Endothelial cell of umbilical vein (primary cell): ENCODE measurements at regions not wholly inside any gene's neighbourhood (a gene's known extent, or its start where the extent isn't known, plus 50 kb on each side); places are given as distances from the start of the nearest gene placed in this dataset.

Experiments
- BruUV-seq: library from RNA; stranded (reverse); fragments of 400-500 nt; replicated peaks from 2 replicates; lab custom pipeline; 2021; lab: Mats Ljungman, UMichigan
- CTCF ChIA-PET: fragments of 300-600, 350-600 bp; sonication (Branson Sonifier 250); formaldehyde crosslinking; loops from one replicate; lab custom pipeline; 2021; ENCODE audit warnings: antibody characterized with exemption, inconsistent platforms; lab: Charles Lee
- POLR2A ChIA-PET: fragments of 300-600, 350-600 bp; sonication (Branson Sonifier 250); formaldehyde crosslinking; loops from one replicate; lab custom pipeline; 2021; ENCODE audit warnings: antibody characterized with exemption, inconsistent platforms; lab: Charles Lee
- DNase-seq: peaks from one replicate; pipeline ENCODE4 v3.0.0-alpha.2; 2011; ENCODE audit warnings: low read depth, low spot score
- FAIRE-seq: peaks from 2 replicates; lab custom pipeline; 2011; peaks lifted over from hg19 to GRCh38; lab: Jason Lieb, UNC
- H2AFZ ChIP-seq: 2 replicates; pipeline ENCODE4 v1.6.0; 2012; ENCODE audit warnings: low read depth, low read length, control low read depth, inconsistent platforms
- H3K27ac ChIP-seq: 2 replicates; pipeline ENCODE4 v1.5.1; 2011; ENCODE audit warnings: low read depth, mild to moderate bottlenecking, control low read depth, low read length, moderate library complexity; ENCODE audit not compliant: insufficient read depth
- H3K27me3 ChIP-seq, 2 experiments: 2 replicates each; pipeline versions ENCODE4 v1.6.0 to v1.6.1; 2011; ENCODE audit warnings: low read length in 2 of 2, mixed read lengths in 1 of 2; ENCODE audit not compliant: control insufficient read depth in 2 of 2, insufficient read depth in 2 of 2
- H3K36me3 ChIP-seq, 2 experiments: 2 replicates in 1 of 2; 3 replicates in 1 of 2; pipeline ENCODE4 v1.5.1; 2011; ENCODE audit warnings: low read length in 2 of 2, mild to moderate bottlenecking in 1 of 2, moderate library complexity in 1 of 2; ENCODE audit not compliant: control insufficient read depth in 2 of 2, insufficient read depth in 2 of 2; ENCODE audit errors: extremely low read depth in 1 of 2
- H3K4me1 ChIP-seq: 3 replicates; pipeline ENCODE4 v1.5.1; 2011; ENCODE audit warnings: mild to moderate bottlenecking, low read length; ENCODE audit not compliant: control insufficient read depth, insufficient read depth; ENCODE audit errors: extremely low read depth
- H3K4me2 ChIP-seq: 2 replicates; pipeline ENCODE4 v1.6.1; 2011; ENCODE audit warnings: low read length, control low read depth, mixed read lengths; ENCODE audit not compliant: insufficient read depth
- H3K4me3 ChIP-seq, 3 experiments: fragments of 200-600 bp in 1 of 3; sonication (generic), shearing (Covaris generic) in 1 of 3; replicated peaks in 1 of 3; 2 replicates each; pipeline ENCODE4 v1.5.1; 2011 to 2016; ENCODE audit warnings: control low read depth in 3 of 3, low read length in 3 of 3, mild to moderate bottlenecking in 2 of 3, inconsistent platforms in 1 of 3, low read depth in 1 of 3, moderate library complexity in 1 of 3; ENCODE audit not compliant: insufficient read depth in 1 of 3
- H3K79me2 ChIP-seq: 2 replicates; pipeline ENCODE4 v1.6.0; 2012; ENCODE audit warnings: low read length, inconsistent platforms; ENCODE audit not compliant: control insufficient read depth, insufficient read depth
- H3K9ac ChIP-seq: replicated peaks from 2 replicates; pipeline ENCODE3; 2011; ENCODE audit warnings: low read length, control low read depth; ENCODE audit not compliant: insufficient read depth; ENCODE audit errors: extremely low read depth
- H3K9me1 ChIP-seq: replicated peaks from 3 replicates; pipeline ENCODE4 v1.6.0; 2011; ENCODE audit warnings: mild to moderate bottlenecking, low read length; ENCODE audit not compliant: control insufficient read depth, insufficient read depth; ENCODE audit errors: extremely low read depth
- H3K9me3 ChIP-seq: replicated peaks from 2 replicates; pipeline ENCODE4 v1.5.1; 2012; ENCODE audit warnings: low read length, inconsistent platforms; ENCODE audit not compliant: control insufficient read depth, insufficient read depth
- H4K20me1 ChIP-seq: replicated peaks from 2 replicates; pipeline ENCODE3; 2011; ENCODE audit warnings: mild to moderate bottlenecking, low read length; ENCODE audit not compliant: control insufficient read depth, insufficient read depth; ENCODE audit errors: extremely low read depth
- CTCF ChIP-seq, 2 donors: IDR thresholded peaks; 1 replicate in 1 of 2; 2 replicates in 1 of 2; pipeline ENCODE4 v1.5.1; 2011; ENCODE audit warnings: low read length in 2 of 2, mild to moderate bottlenecking in 2 of 2, moderate library complexity in 2 of 2, control low read depth in 1 of 2, inconsistent platforms in 1 of 2, low read depth in 1 of 2; ENCODE audit not compliant: insufficient read depth in 1 of 2; ENCODE audit errors: extremely low read depth in 1 of 2
- EZH2 ChIP-seq: IDR thresholded peaks from 2 replicates; pipeline ENCODE4 v1.6.1; 2012; ENCODE audit warnings: borderline replicate concordance, low read depth, mild to moderate bottlenecking, moderate library complexity, low read length, inconsistent platforms; ENCODE audit not compliant: severe bottlenecking
- FOS ChIP-seq: IDR thresholded peaks from 2 replicates; pipeline ENCODE4 v1.6.1; 2011; ENCODE audit warnings: mild to moderate bottlenecking, low read length, moderate library complexity, borderline replicate concordance; ENCODE audit not compliant: insufficient read depth
- GATA2 ChIP-seq: IDR thresholded peaks from 2 replicates; pipeline ENCODE4 v1.7.0; 2011; ENCODE audit warnings: low read depth, mild to moderate bottlenecking, moderate library complexity, mixed read lengths, low read length; ENCODE audit not compliant: insufficient read length, insufficient read depth
- JUN ChIP-seq: IDR thresholded peaks from 2 replicates; pipeline ENCODE4 v1.6.1; 2011; ENCODE audit warnings: borderline replicate concordance, low read depth; ENCODE audit not compliant: insufficient read length, insufficient read depth
- MAX ChIP-seq: IDR thresholded peaks from 2 replicates; pipeline ENCODE4 v1.6.1; 2011; ENCODE audit not compliant: insufficient read depth, insufficient read length
- MYC ChIP-seq: IDR thresholded peaks from one replicate; pipeline ENCODE4 v1.6.1; 2011; ENCODE audit warnings: mild to moderate bottlenecking, low read depth, low read length
- POLR2A ChIP-seq: IDR thresholded peaks from 2 replicates; pipeline ENCODE4 v1.6.1; 2012; ENCODE audit warnings: low read depth, mild to moderate bottlenecking, control low read depth, low read length
- POLR2AphosphoS5 ChIP-seq: IDR thresholded peaks from 2 replicates; pipeline ENCODE4 v1.6.1; 2012; ENCODE audit warnings: low read depth, mild to moderate bottlenecking, control low read depth, low read length, moderate library complexity; ENCODE audit not compliant: insufficient read depth
- dilution Hi-C: fragments of 300-500 bp; cut with MboI; formaldehyde crosslinking; loops from one replicate; pipeline ENCODE4 v1.15.0; 2019; ENCODE audit warnings: low sequenced_read_pairs; ENCODE audit not compliant: extremely low pct_ligation_motif_present
- intact Hi-C: fragments of 100-400 bp; cut with micrococcal nuclease; formaldehyde crosslinking; loops from one replicate; pipeline ENCODE4 v1.10.0; 2022

GRCh38 chr5:158461240-158461854, 602.4 kb upstream of the CLINT1 start:
- no peak overlapping the region for H2AFZ ChIP-seq
- POLR2A ChIA-PET = no interaction called here
- H3K4me2 ChIP-seq = no peak overlapping the region
- dilution Hi-C loops = no loop called here
- no peaks in the 10 kb centered on the region for H3K9me3 ChIP-seq
- CTCF ChIA-PET = interaction anchor here (1.1 kb wide), 1 partner anchor 386 kb away, joined by 3 read pairs; no protein-coding TSS in a partner anchor
- no peaks in the 10 kb centered on the region for H3K79me2 ChIP-seq
- no peaks in the 10 kb centered on the region for H3K9me1 ChIP-seq
- no peaks in the 10 kb centered on the region for H3K27me3 ChIP-seq
- no peaks in the 10 kb centered on the region for H3K4me1 ChIP-seq
- intact Hi-C loops = no loop called here
- BruUV-seq = no TSS peak
- H3K36me3 ChIP-seq = no peaks in the 10 kb centered on the region
- TF ChIP-seq POLR2AphosphoS5 = no peak
- TF ChIP-seq EZH2 = no peak
- no peak for TF ChIP-seq POLR2A
- no peak for TF ChIP-seq FOS
- no peak for TF ChIP-seq MYC
- TF ChIP-seq JUN = no peak
- no peak for TF ChIP-seq CTCF (IDR thresholded peaks at IDR 0.05; ENCODE audit: extremely low read depth in 1 of 2, insufficient read depth in 1 of 2, low read depth in 1 of 2, low read length in 2 of 2)
- no peak for TF ChIP-seq MAX
- TF ChIP-seq GATA2 = no peak
- no peak overlapping the region for H3K4me3 ChIP-seq
- H3K27ac ChIP-seq = no peak overlapping the region
- H3K9ac ChIP-seq = no peak overlapping the region
- FAIRE-seq = no peak
- DNase-seq = no peak
- H4K20me1 ChIP-seq = no peaks in the 10 kb centered on the region
